Activated CD4-positive, alpha-beta T cell treated with anti-CD3 and anti-CD28 coated beads, Interleukin-2, amount 10 ng/mL, durations not matched to agents 7 days and 5 days (primary cell): ENCODE measurements at regions not wholly inside any gene's neighbourhood (a gene's known extent, or its start where the extent isn't known, plus 50 kb on each side); places are given as distances from the start of the nearest gene placed in this dataset.

ENCODE experiments used
- CTCF ChIA-PET: fragments of 350-600 bp; sonication (Branson Sonifier 250); formaldehyde crosslinking; loops from one replicate; lab custom pipeline; 2021; ENCODE audit warnings: antibody characterized with exemption; lab: Charles Lee
- POLR2A ChIA-PET: fragments of 350-600 bp; sonication (Branson Sonifier 250); formaldehyde crosslinking; loops from one replicate; lab custom pipeline; 2021; ENCODE audit warnings: antibody characterized with exemption; lab: Charles Lee
- DNase-seq: peaks from one replicate; pipeline ENCODE4 v3.0.0-alpha.2; 2020
- H3K27ac Mint-ChIP-seq: one replicate; pipeline ENCODE4 v1.8.0; 2021; ENCODE audit warnings: mild to moderate bottlenecking, moderate library complexity, mixed read lengths
- H3K27me3 Mint-ChIP-seq: one replicate; pipeline ENCODE4 v1.8.0; 2021; ENCODE audit warnings: mixed read lengths
- H3K36me3 Mint-ChIP-seq: one replicate; pipeline ENCODE4 v1.8.0; 2021; ENCODE audit warnings: low read depth, mixed read lengths
- H3K4me1 Mint-ChIP-seq: one replicate; pipeline ENCODE4 v1.8.0; 2021; ENCODE audit warnings: mixed read lengths
- H3K4me3 Mint-ChIP-seq: one replicate; pipeline ENCODE4 v1.8.0; 2021; ENCODE audit warnings: mild to moderate bottlenecking, moderate library complexity, mixed read lengths
- H3K9me3 Mint-ChIP-seq: one replicate; pipeline ENCODE4 v1.8.0; 2021; ENCODE audit warnings: mixed read lengths

- Mint-ChIP-seq H3K27me3 (no peaks in the 10 kb centered on the region), H3K4me3 (no peak overlapping the region), H3K27ac (no peak overlapping the region), H3K9me3 (no peaks in the 10 kb centered on the region), H3K36me3 (no peaks in the 10 kb centered on the region), H3K4me1 (no peaks in the 10 kb centered on the region)
- ChIA-PET POLR2A (no interaction called here), CTCF (no interaction called here)
- DNase-seq: no peak
Measured at GRCh38 chr18:69109686-69110085, 291.0 kb upstream of the DOK6 start.

DNA sequence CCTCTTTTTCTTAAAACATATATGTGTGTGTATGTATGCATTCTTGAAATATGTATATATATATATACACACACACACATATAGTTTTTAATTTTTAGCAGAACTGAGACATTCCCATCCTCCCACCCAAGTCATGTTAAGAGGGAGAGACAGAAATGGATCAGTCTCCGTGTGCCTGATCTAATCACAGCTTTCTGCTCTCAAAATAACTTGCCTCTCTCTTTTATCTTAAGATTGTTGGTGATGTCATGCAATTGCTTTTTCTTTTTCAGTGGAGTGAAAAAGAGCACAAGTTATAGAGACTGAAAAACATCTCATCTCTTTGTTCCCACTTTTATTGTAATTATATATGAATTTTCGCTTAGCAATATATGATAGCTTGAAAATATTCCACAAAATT, 279.9 kb upstream of the DOK6 start:
- Mint-ChIP-seq H3K27me3 (peaks cover 1% of the 10 kb centered on the region), H3K4me1 (no peaks in the 10 kb centered on the region), H3K9me3 (no peaks in the 10 kb centered on the region), H3K36me3 (no peaks in the 10 kb centered on the region), H3K27ac (no peak overlapping the region), H3K4me3 (no peak overlapping the region)
- no peak for DNase-seq
- ChIA-PET POLR2A (no interaction called here), CTCF (interaction anchor here (0.6 kb wide), 1 partner anchor 36 kb away, joined by 3 read pairs; no protein-coding TSS in a partner anchor)

DNA sequence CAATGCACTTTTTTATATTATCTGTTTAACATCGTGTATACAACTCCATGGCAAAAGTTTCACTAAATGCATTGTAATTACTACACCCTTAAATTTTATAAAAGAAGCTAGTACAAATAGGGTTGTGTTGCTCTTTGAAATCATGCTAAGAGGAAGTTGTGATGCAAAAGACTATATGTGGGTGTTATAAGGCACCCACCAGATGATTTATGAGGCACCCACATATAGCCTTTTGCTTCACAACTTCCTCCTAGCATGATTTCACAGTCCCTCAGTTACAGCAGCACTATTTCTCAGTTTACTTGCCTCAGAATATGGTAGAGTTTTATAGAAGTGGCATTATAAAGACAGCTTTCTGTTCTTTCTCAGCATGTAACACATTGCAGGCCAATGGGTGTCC, 277.3 kb upstream of the DOK6 start:
- DNase-seq: no peak
- ChIA-PET CTCF (no interaction called here), POLR2A (no interaction called here)
- no peaks in the 10 kb centered on the region for H3K36me3 Mint-ChIP-seq
- H3K9me3 Mint-ChIP-seq: no peaks in the 10 kb centered on the region
- H3K4me3 Mint-ChIP-seq: no peak overlapping the region
- no peak overlapping the region for H3K27ac Mint-ChIP-seq
- H3K27me3 Mint-ChIP-seq: no peaks in the 10 kb centered on the region
- H3K4me1 Mint-ChIP-seq: no peaks in the 10 kb centered on the region

DNA sequence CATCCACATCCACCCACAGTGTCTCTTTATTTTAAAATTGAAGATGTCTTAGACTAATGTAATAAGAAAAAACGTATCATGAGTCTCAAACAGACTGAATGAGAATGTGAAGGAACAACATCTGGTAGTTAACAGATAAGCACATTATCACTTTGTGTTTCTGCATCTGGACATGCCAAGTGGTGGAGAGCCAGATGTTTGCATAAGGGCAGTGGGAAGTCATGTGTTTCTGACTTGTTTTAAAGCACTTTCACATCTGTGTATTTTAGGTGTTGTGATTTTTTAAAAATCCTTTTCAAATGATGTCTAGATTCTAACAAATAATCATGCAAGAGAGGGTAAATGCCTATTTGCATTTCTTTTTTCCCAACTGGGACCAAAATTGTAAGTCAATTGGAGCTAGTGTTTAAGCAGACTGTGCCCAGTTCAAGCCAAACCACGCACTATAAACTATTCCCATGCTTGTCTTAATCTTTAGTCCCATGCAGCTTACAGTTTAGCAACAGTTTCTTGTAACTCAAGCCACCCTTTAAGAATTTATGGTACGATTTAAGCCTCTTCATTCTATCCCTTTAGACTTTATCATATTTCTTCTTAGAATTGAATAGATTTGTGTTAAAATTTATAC, 272.7 kb upstream of the DOK6 start:
- Mint-ChIP-seq H3K27me3 (no peaks in the 10 kb centered on the region), H3K4me1 (no peaks in the 10 kb centered on the region), H3K4me3 (no peak overlapping the region), H3K9me3 (no peaks in the 10 kb centered on the region), H3K36me3 (no peaks in the 10 kb centered on the region), H3K27ac (no peak overlapping the region)
- POLR2A ChIA-PET: no interaction called here
- DNase-seq: no peak
- CTCF ChIA-PET: no interaction called here

DNA sequence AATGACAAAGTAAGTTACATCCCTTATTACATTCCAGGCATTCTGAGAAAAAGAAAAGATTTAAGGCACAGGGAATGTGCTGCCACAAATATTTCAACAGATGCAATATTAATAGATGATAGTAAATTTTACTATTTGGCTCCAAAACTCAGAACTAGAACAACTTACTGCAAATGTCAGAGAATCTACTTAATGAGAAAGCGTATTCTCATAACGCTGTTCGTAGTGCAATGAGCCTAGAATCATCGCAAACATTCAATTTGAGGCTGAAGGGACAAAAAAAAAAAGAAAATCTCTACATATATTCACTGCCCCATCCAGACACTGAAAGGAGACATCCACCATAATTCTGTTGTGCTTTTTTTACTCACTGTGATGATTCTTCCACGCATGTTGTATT, 272.1 kb upstream of the DOK6 start:
- Mint-ChIP-seq H3K4me3 (no peak overlapping the region), H3K36me3 (no peaks in the 10 kb centered on the region), H3K4me1 (no peaks in the 10 kb centered on the region), H3K27ac (no peak overlapping the region), H3K27me3 (no peaks in the 10 kb centered on the region), H3K9me3 (no peaks in the 10 kb centered on the region)
- POLR2A ChIA-PET: no interaction called here
- CTCF ChIA-PET: no interaction called here
- no peak for DNase-seq

DNA sequence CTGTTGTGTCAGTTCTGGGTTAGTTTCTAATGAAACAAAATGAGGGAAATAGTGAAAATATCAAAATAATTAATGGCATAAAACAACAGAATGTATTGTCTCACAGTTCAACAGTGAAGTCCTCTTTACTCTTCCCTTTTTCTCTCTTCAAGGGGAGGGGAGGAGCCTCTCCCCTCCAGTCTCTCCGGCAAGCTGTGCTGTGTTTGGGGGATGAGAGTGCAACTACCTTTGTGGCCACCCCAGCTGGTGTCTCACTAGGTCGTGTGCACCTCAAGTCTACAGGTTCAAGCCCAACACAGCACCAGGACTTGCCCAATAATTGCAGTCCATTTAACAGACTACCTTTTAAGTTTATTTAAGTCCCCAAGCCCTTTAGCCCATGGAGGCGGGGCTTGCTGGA, 271.7 kb upstream of the DOK6 start:
- Mint-ChIP-seq H3K27me3 (no peaks in the 10 kb centered on the region), H3K27ac (no peak overlapping the region), H3K9me3 (no peaks in the 10 kb centered on the region), H3K36me3 (no peaks in the 10 kb centered on the region), H3K4me3 (no peak overlapping the region), H3K4me1 (no peaks in the 10 kb centered on the region)
- ChIA-PET CTCF (no interaction called here), POLR2A (no interaction called here)
- no peak for DNase-seq

DNA sequence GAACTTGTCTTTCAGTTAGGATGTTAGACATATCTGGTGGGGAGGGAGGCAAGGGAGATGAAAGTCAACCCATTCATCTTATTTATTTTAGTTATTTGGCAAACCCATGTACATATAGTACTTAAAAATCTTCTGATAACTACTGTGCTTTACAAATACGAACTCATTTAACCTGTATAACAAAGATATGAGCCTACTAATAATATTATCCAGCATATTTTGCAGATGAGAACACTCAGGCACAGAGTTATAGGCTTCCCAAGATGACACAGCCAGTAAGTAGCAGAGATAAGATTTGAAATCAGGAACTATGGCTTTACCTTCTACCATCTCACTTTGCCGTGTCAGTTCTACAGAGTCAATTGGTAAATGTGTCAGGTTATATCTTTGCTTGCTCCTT, 262.6 kb upstream of the DOK6 start:
- H3K27me3 Mint-ChIP-seq: no peaks in the 10 kb centered on the region
- CTCF ChIA-PET: no interaction called here
- no peak overlapping the region for H3K27ac Mint-ChIP-seq
- no peaks in the 10 kb centered on the region for H3K9me3 Mint-ChIP-seq
- POLR2A ChIA-PET: no interaction called here
- no peak overlapping the region for H3K4me3 Mint-ChIP-seq
- no peak for DNase-seq
- H3K4me1 Mint-ChIP-seq: no peaks in the 10 kb centered on the region
- H3K36me3 Mint-ChIP-seq: no peaks in the 10 kb centered on the region

- Mint-ChIP-seq H3K9me3 (no peaks in the 10 kb centered on the region), H3K27me3 (no peaks in the 10 kb centered on the region), H3K36me3 (no peaks in the 10 kb centered on the region), H3K27ac (no peak overlapping the region), H3K4me1 (no peaks in the 10 kb centered on the region), H3K4me3 (no peak overlapping the region)
- POLR2A ChIA-PET: no interaction called here
- CTCF ChIA-PET: no interaction called here
- no peak for DNase-seq
Measured at GRCh38 chr18:69143084-69143483, 257.6 kb upstream of the DOK6 start.

GRCh38 chr18:69152436-69152835, 248.3 kb upstream of the DOK6 start:
- Mint-ChIP-seq H3K4me1 (no peaks in the 10 kb centered on the region), H3K27ac (no peak overlapping the region), H3K27me3 (no peaks in the 10 kb centered on the region), H3K9me3 (no peaks in the 10 kb centered on the region), H3K4me3 (no peak overlapping the region), H3K36me3 (no peaks in the 10 kb centered on the region)
- DNase-seq: no peak
- CTCF ChIA-PET: no interaction called here
- POLR2A ChIA-PET: no interaction called here

- no peaks in the 10 kb centered on the region for H3K36me3 Mint-ChIP-seq
- H3K4me3 Mint-ChIP-seq: no peak overlapping the region
- ChIA-PET POLR2A (no interaction called here), CTCF (no interaction called here)
- no peak overlapping the region for H3K27ac Mint-ChIP-seq
- DNase-seq: no peak
- H3K9me3 Mint-ChIP-seq: no peaks in the 10 kb centered on the region
- no peaks in the 10 kb centered on the region for H3K4me1 Mint-ChIP-seq
- no peaks in the 10 kb centered on the region for H3K27me3 Mint-ChIP-seq
Measured at GRCh38 chr18:69157906-69158305, 242.8 kb upstream of the DOK6 start.

GRCh38 chr18:69158944-69159343, 241.7 kb upstream of the DOK6 start:
- no peak for DNase-seq
- ChIA-PET CTCF (no interaction called here), POLR2A (no interaction called here)
- Mint-ChIP-seq H3K27me3 (no peaks in the 10 kb centered on the region), H3K4me3 (no peak overlapping the region), H3K9me3 (no peaks in the 10 kb centered on the region), H3K36me3 (no peaks in the 10 kb centered on the region), H3K27ac (no peak overlapping the region), H3K4me1 (no peaks in the 10 kb centered on the region)

- H3K4me3 Mint-ChIP-seq: no peak overlapping the region
- no peaks in the 10 kb centered on the region for H3K36me3 Mint-ChIP-seq
- CTCF ChIA-PET: no interaction called here
- H3K27me3 Mint-ChIP-seq: no peaks in the 10 kb centered on the region
- POLR2A ChIA-PET: no interaction called here
- H3K27ac Mint-ChIP-seq: no peak overlapping the region
- H3K4me1 Mint-ChIP-seq: no peaks in the 10 kb centered on the region
- DNase-seq: no peak
- H3K9me3 Mint-ChIP-seq: no peaks in the 10 kb centered on the region
Measured at GRCh38 chr18:69161383-69162028, 239.2 kb upstream of the DOK6 start.

DNA sequence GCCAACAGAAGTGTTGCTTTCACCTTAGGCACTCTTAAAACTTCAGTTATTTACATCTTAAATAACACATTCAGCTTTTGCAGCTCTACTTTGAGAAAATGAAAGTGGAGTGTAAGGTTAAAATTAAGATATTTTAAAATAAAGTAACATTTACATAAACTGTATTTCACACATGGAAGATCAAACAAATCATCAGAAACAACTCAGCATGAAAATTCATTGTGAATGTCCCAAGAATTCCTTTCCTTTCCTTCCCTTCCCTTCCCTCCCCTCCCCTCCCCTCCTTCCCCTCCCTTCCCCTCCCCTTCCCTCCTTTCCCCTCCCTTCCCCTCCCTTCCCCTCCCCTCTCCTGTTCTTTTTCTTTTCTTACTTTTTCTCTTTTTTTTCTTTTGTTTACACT, 238.0 kb upstream of the DOK6 start:
- Mint-ChIP-seq H3K9me3 (no peaks in the 10 kb centered on the region), H3K27ac (no peak overlapping the region), H3K36me3 (no peaks in the 10 kb centered on the region), H3K4me1 (no peaks in the 10 kb centered on the region), H3K27me3 (no peaks in the 10 kb centered on the region), H3K4me3 (no peak overlapping the region)
- no peak for DNase-seq
- ChIA-PET POLR2A (no interaction called here), CTCF (no interaction called here)

- DNase-seq: no peak
- H3K9me3 Mint-ChIP-seq: no peaks in the 10 kb centered on the region
- no peak overlapping the region for H3K4me3 Mint-ChIP-seq
- no peaks in the 10 kb centered on the region for H3K36me3 Mint-ChIP-seq
- H3K27me3 Mint-ChIP-seq: no peaks in the 10 kb centered on the region
- no peak overlapping the region for H3K27ac Mint-ChIP-seq
- CTCF ChIA-PET: no interaction called here
- H3K4me1 Mint-ChIP-seq: no peaks in the 10 kb centered on the region
- POLR2A ChIA-PET: no interaction called here
Measured at GRCh38 chr18:69172046-69172445, 228.6 kb upstream of the DOK6 start.
